ENCODE measurements at regions not wholly inside any gene's neighbourhood (a gene's known extent, or its start where the extent isn't known, plus 50 kb on each side); places are given as distances from the start of the nearest gene placed in this dataset.

- Histone ChIP-seq H3K4me1 (ENCODE audit: control insufficient read depth, insufficient read depth, low read length) (no peaks in the 10 kb centered on the region), H3K27ac (ENCODE audit: low read length) (no peak overlapping the region), H3K4me3 (ENCODE audit: low read length in 2 of 2) (no peak overlapping the region), H3K27me3 (ENCODE audit: control insufficient read depth in 1 of 2, insufficient read depth in 2 of 2, low read length in 2 of 2) (no peaks in the 10 kb centered on the region), H3K36me3 (ENCODE audit: control insufficient read depth in 2 of 2, insufficient read depth in 2 of 2, low read length in 2 of 2) (no peaks in the 10 kb centered on the region), H3K9me3 (ENCODE audit: control insufficient read depth in 2 of 2, low read length in 2 of 2) (no peaks in the 10 kb centered on the region), H3K9ac (ENCODE audit: low read length in 2 of 2) (no peak overlapping the region)
Observed at GRCh38 chr5:85896514-85896913, 721.2 kb upstream of the COX7C start.

GRCh38 chr5:85906460-85906859 is 711.3 kb upstream of the COX7C start:
- no peak overlapping the region for H3K9ac ChIP-seq (ENCODE audit: low read length in 2 of 2)
- no peak overlapping the region for H3K4me3 ChIP-seq (ENCODE audit: low read length in 2 of 2)
- no peaks in the 10 kb centered on the region for H3K9me3 ChIP-seq (ENCODE audit: control insufficient read depth in 2 of 2, low read length in 2 of 2)
- no peaks in the 10 kb centered on the region for H3K27me3 ChIP-seq (ENCODE audit: control insufficient read depth in 1 of 2, insufficient read depth in 2 of 2, low read length in 2 of 2)
- no peaks in the 10 kb centered on the region for H3K4me1 ChIP-seq (ENCODE audit: control insufficient read depth, insufficient read depth, low read length)
- H3K36me3 ChIP-seq (ENCODE audit: control insufficient read depth in 2 of 2, insufficient read depth in 2 of 2, low read length in 2 of 2): no peaks in the 10 kb centered on the region
- H3K27ac ChIP-seq (ENCODE audit: low read length): no peak overlapping the region

GRCh38 chr5:85910335-85910734 is 707.4 kb upstream of the COX7C start:
- H3K4me1 ChIP-seq (ENCODE audit: control insufficient read depth, insufficient read depth, low read length): no peaks in the 10 kb centered on the region
- H3K27ac ChIP-seq (ENCODE audit: low read length): no peak overlapping the region
- no peak overlapping the region for H3K4me3 ChIP-seq (ENCODE audit: low read length in 2 of 2)
- no peaks in the 10 kb centered on the region for H3K9me3 ChIP-seq (ENCODE audit: control insufficient read depth in 2 of 2, low read length in 2 of 2)
- no peaks in the 10 kb centered on the region for H3K36me3 ChIP-seq (ENCODE audit: control insufficient read depth in 2 of 2, insufficient read depth in 2 of 2, low read length in 2 of 2)
- no peak overlapping the region for H3K9ac ChIP-seq (ENCODE audit: low read length in 2 of 2)
- no peaks in the 10 kb centered on the region for H3K27me3 ChIP-seq (ENCODE audit: control insufficient read depth in 1 of 2, insufficient read depth in 2 of 2, low read length in 2 of 2)

- H3K27ac ChIP-seq (ENCODE audit: low read length): no peak overlapping the region
Observed at GRCh38 chr5:85920984-85921383, 696.8 kb upstream of the COX7C start.

GRCh38 chr5:85921590-85921989 is 696.2 kb upstream of the COX7C start:
- H3K4me1 ChIP-seq (ENCODE audit: control insufficient read depth, insufficient read depth, low read length): no peaks in the 10 kb centered on the region
- H3K4me3 ChIP-seq (ENCODE audit: low read length in 2 of 2): no peak overlapping the region
- peaks cover 0 to 2% of the 10 kb centered on the region in 2 donors for H3K9me3 ChIP-seq (ENCODE audit: control insufficient read depth in 2 of 2, low read length in 2 of 2)
- H3K36me3 ChIP-seq (ENCODE audit: control insufficient read depth in 2 of 2, insufficient read depth in 2 of 2, low read length in 2 of 2): no peaks in the 10 kb centered on the region
- H3K9ac ChIP-seq (ENCODE audit: low read length in 2 of 2): no peak overlapping the region
- no peaks in the 10 kb centered on the region for H3K27me3 ChIP-seq (ENCODE audit: control insufficient read depth in 1 of 2, insufficient read depth in 2 of 2, low read length in 2 of 2)
- no peak overlapping the region for H3K27ac ChIP-seq (ENCODE audit: low read length)

More at GRCh38 chr5:85920984-85921383, 696.8 kb upstream of the COX7C start:
- no peaks in the 10 kb centered on the region for H3K27me3 ChIP-seq (ENCODE audit: control insufficient read depth in 1 of 2, insufficient read depth in 2 of 2, low read length in 2 of 2)
- no peak overlapping the region for H3K9ac ChIP-seq (ENCODE audit: low read length in 2 of 2)
- H3K4me1 ChIP-seq (ENCODE audit: control insufficient read depth, insufficient read depth, low read length): no peaks in the 10 kb centered on the region
- H3K36me3 ChIP-seq (ENCODE audit: control insufficient read depth in 2 of 2, insufficient read depth in 2 of 2, low read length in 2 of 2): no peaks in the 10 kb centered on the region
- H3K4me3 ChIP-seq (ENCODE audit: low read length in 2 of 2): no peak overlapping the region
- H3K9me3 ChIP-seq (ENCODE audit: control insufficient read depth in 2 of 2, low read length in 2 of 2): peaks cover 0 to 2% of the 10 kb centered on the region in 2 donors

GRCh38 chr5:85927632-85928031 is 690.1 kb upstream of the COX7C start:
- no peaks in the 10 kb centered on the region for H3K4me1 ChIP-seq (ENCODE audit: control insufficient read depth, insufficient read depth, low read length)
- H3K4me3 ChIP-seq (ENCODE audit: low read length in 2 of 2): no peak overlapping the region
- no peak overlapping the region for H3K27ac ChIP-seq (ENCODE audit: low read length)
- H3K36me3 ChIP-seq (ENCODE audit: control insufficient read depth in 2 of 2, insufficient read depth in 2 of 2, low read length in 2 of 2): no peaks in the 10 kb centered on the region
- no peaks in the 10 kb centered on the region for H3K27me3 ChIP-seq (ENCODE audit: control insufficient read depth in 1 of 2, insufficient read depth in 2 of 2, low read length in 2 of 2)
- no peak overlapping the region for H3K9ac ChIP-seq (ENCODE audit: low read length in 2 of 2)
- H3K9me3 ChIP-seq (ENCODE audit: control insufficient read depth in 2 of 2, low read length in 2 of 2): peaks cover 0 to 2% of the 10 kb centered on the region in 2 donors

- no peak overlapping the region for H3K4me3 ChIP-seq (ENCODE audit: low read length in 2 of 2)
- H3K9ac ChIP-seq (ENCODE audit: low read length in 2 of 2): no peak overlapping the region
- H3K9me3 ChIP-seq (ENCODE audit: control insufficient read depth in 2 of 2, low read length in 2 of 2): peaks cover 0 to 2% of the 10 kb centered on the region in 2 donors
- no peaks in the 10 kb centered on the region for H3K4me1 ChIP-seq (ENCODE audit: control insufficient read depth, insufficient read depth, low read length)
- no peaks in the 10 kb centered on the region for H3K36me3 ChIP-seq (ENCODE audit: control insufficient read depth in 2 of 2, insufficient read depth in 2 of 2, low read length in 2 of 2)
- no peak overlapping the region for H3K27ac ChIP-seq (ENCODE audit: low read length)
- no peaks in the 10 kb centered on the region for H3K27me3 ChIP-seq (ENCODE audit: control insufficient read depth in 1 of 2, insufficient read depth in 2 of 2, low read length in 2 of 2)
Observed at GRCh38 chr5:85929713-85930112, 688.0 kb upstream of the COX7C start.

- H3K27me3 ChIP-seq (ENCODE audit: control insufficient read depth in 1 of 2, insufficient read depth in 2 of 2, low read length in 2 of 2): no peaks in the 10 kb centered on the region
- H3K27ac ChIP-seq (ENCODE audit: low read length): no peak overlapping the region
- H3K36me3 ChIP-seq (ENCODE audit: control insufficient read depth in 2 of 2, insufficient read depth in 2 of 2, low read length in 2 of 2): no peaks in the 10 kb centered on the region
- H3K4me1 ChIP-seq (ENCODE audit: control insufficient read depth, insufficient read depth, low read length): no peaks in the 10 kb centered on the region
- no peak overlapping the region for H3K4me3 ChIP-seq (ENCODE audit: low read length in 2 of 2)
- no peaks in the 10 kb centered on the region for H3K9me3 ChIP-seq (ENCODE audit: control insufficient read depth in 2 of 2, low read length in 2 of 2)
- no peak overlapping the region for H3K9ac ChIP-seq (ENCODE audit: low read length in 2 of 2)
Observed at GRCh38 chr5:85931220-85931619, 686.5 kb upstream of the COX7C start.

- no peak overlapping the region for H3K4me3 ChIP-seq (ENCODE audit: low read length in 2 of 2)
- H3K36me3 ChIP-seq (ENCODE audit: control insufficient read depth in 2 of 2, insufficient read depth in 2 of 2, low read length in 2 of 2): no peaks in the 10 kb centered on the region
- no peak overlapping the region for H3K27ac ChIP-seq (ENCODE audit: low read length)
- no peaks in the 10 kb centered on the region for H3K27me3 ChIP-seq (ENCODE audit: control insufficient read depth in 1 of 2, insufficient read depth in 2 of 2, low read length in 2 of 2)
- no peaks in the 10 kb centered on the region for H3K4me1 ChIP-seq (ENCODE audit: control insufficient read depth, insufficient read depth, low read length)
- no peaks in the 10 kb centered on the region for H3K9me3 ChIP-seq (ENCODE audit: control insufficient read depth in 2 of 2, low read length in 2 of 2)
- H3K9ac ChIP-seq (ENCODE audit: low read length in 2 of 2): no peak overlapping the region
Observed at GRCh38 chr5:85938201-85938600, 679.5 kb upstream of the COX7C start.

GRCh38 chr5:85951707-85952210 is 666.0 kb upstream of the COX7C start:
- Histone ChIP-seq H3K9me3 (ENCODE audit: control insufficient read depth in 2 of 2, low read length in 2 of 2) (no peaks in the 10 kb centered on the region), H3K27ac (ENCODE audit: low read length) (no peak overlapping the region), H3K9ac (ENCODE audit: low read length in 2 of 2) (no peak overlapping the region), H3K4me3 (ENCODE audit: low read length in 2 of 2) (no peak overlapping the region), H3K27me3 (ENCODE audit: control insufficient read depth in 1 of 2, insufficient read depth in 2 of 2, low read length in 2 of 2) (no peaks in the 10 kb centered on the region), H3K36me3 (ENCODE audit: control insufficient read depth in 2 of 2, insufficient read depth in 2 of 2, low read length in 2 of 2) (no peaks in the 10 kb centered on the region), H3K4me1 (ENCODE audit: control insufficient read depth, insufficient read depth, low read length) (no peaks in the 10 kb centered on the region)

- no peak overlapping the region for H3K4me3 ChIP-seq (ENCODE audit: low read length in 2 of 2)
- no peaks in the 10 kb centered on the region for H3K27me3 ChIP-seq (ENCODE audit: control insufficient read depth in 1 of 2, insufficient read depth in 2 of 2, low read length in 2 of 2)
- no peaks in the 10 kb centered on the region for H3K9me3 ChIP-seq (ENCODE audit: control insufficient read depth in 2 of 2, low read length in 2 of 2)
- H3K4me1 ChIP-seq (ENCODE audit: control insufficient read depth, insufficient read depth, low read length): no peaks in the 10 kb centered on the region
- no peaks in the 10 kb centered on the region for H3K36me3 ChIP-seq (ENCODE audit: control insufficient read depth in 2 of 2, insufficient read depth in 2 of 2, low read length in 2 of 2)
- H3K9ac ChIP-seq (ENCODE audit: low read length in 2 of 2): no peak overlapping the region
- H3K27ac ChIP-seq (ENCODE audit: low read length): no peak overlapping the region
Observed at GRCh38 chr5:85952680-85953079, 665.1 kb upstream of the COX7C start.

Measured in stomach smooth muscle (tissue), 2 donors.